Transverse colon (tissue), 4 donors: ENCODE measurements at regions not wholly inside any gene's neighbourhood (a gene's known extent, or its start where the extent isn't known, plus 50 kb on each side); places are given as distances from the start of the nearest gene placed in this dataset.

Source experiments
- DNase-seq: peaks from one replicate; pipeline ENCODE4 v3.0.0-alpha.2; 2019
- H3K27ac ChIP-seq, 4 donors: fragments of 200-600 bp; sonication (generic); 2 replicates each; pipeline ENCODE4 v1.5.1; 2016 to 2018; ENCODE audit warnings: inconsistent platforms in 4 of 4
- H3K27me3 ChIP-seq: fragments of 200-600 bp; sonication (generic); 2 replicates; pipeline ENCODE4 v1.5.1; 2017; ENCODE audit warnings: inconsistent platforms
- H3K36me3 ChIP-seq, 4 donors: fragments of 200-600 bp; sonication (generic); 2 replicates each; pipeline ENCODE4 v1.5.1; 2017 to 2019; ENCODE audit warnings: inconsistent platforms in 4 of 4
- H3K4me1 ChIP-seq, 4 donors: fragments of 200-600 bp; sonication (generic); 2 replicates each; pipeline ENCODE4 v1.5.1; 2017 to 2020; ENCODE audit warnings: inconsistent platforms in 4 of 4
- H3K4me3 ChIP-seq, 4 donors: fragments of 200-600 bp; sonication (generic); 1 replicate in 1 of 4; 2 replicates in 3 of 4; pipeline versions ENCODE4 v1.5.1 to v1.6.1; 2017 to 2019; ENCODE audit warnings: inconsistent platforms in 4 of 4
- H3K9me3 ChIP-seq, 2 donors: fragments of 200-600 bp; sonication (generic); 2 replicates each; pipeline ENCODE4 v1.5.1; 2017 to 2019; ENCODE audit warnings: inconsistent platforms in 2 of 2
- EP300 ChIP-seq: sonication (generic); formaldehyde crosslinking; IDR thresholded peaks from one replicate; pipeline ENCODE4 v1.6.1; 2017; ENCODE audit warnings: antibody characterized with exemption, low read depth
- POLR2A ChIP-seq: fragments of 450-650 bp; IDR thresholded peaks from one replicate; pipeline ENCODE4 v1.6.1; 2016; ENCODE audit warnings: antibody characterized with exemption, mild to moderate bottlenecking, moderate library complexity
- POLR2AphosphoS5 ChIP-seq, 3 donors: sonication (generic); formaldehyde crosslinking; IDR thresholded peaks; one replicate each; pipeline ENCODE4 v1.6.1; 2016; ENCODE audit warnings: antibody characterized with exemption in 3 of 3
- WGBS, 2 donors: methylation state at CpG; one replicate each; pipeline ENCODE4 v1.1.5; 2018; ENCODE audit warnings: low coverage in 1 of 2; 5-methylcytosine and 5-hydroxymethylcytosine counted together
- in situ Hi-C, 4 donors: fragments of 200-750 bp; cut with MboI; loops; one replicate each; pipeline versions ENCODE4 v1.15.0 to v1.15.1; 2017; ENCODE audit warnings: low sequenced_read_pairs in 3 of 4, low pct_ligation_motif_present in 1 of 4, low pct_unique_long_range_greater_than_20kb in 1 of 4
- intact Hi-C: fragments of 100-400 bp; cut with DNase I; formaldehyde crosslinking; loops from one replicate; pipeline ENCODE4 v1.15.1; 2023; ENCODE audit warnings: low total_unique reads
- TF ChIP-seq, protein P1 (sequence below), 5 experiments: fragments of 200-600 bp in 3 of 5; fragments of 450-650 bp in 2 of 5; sonication (generic) in 3 of 5; IDR thresholded peaks; 1 replicate in 2 of 5; 2 replicates in 3 of 5; pipeline ENCODE4 v1.5.1; 2016 to 2017; ENCODE audit warnings: antibody characterized with exemption in 5 of 5, inconsistent platforms in 3 of 5, mild to moderate bottlenecking in 2 of 5, moderate library complexity in 1 of 5

DNA sequence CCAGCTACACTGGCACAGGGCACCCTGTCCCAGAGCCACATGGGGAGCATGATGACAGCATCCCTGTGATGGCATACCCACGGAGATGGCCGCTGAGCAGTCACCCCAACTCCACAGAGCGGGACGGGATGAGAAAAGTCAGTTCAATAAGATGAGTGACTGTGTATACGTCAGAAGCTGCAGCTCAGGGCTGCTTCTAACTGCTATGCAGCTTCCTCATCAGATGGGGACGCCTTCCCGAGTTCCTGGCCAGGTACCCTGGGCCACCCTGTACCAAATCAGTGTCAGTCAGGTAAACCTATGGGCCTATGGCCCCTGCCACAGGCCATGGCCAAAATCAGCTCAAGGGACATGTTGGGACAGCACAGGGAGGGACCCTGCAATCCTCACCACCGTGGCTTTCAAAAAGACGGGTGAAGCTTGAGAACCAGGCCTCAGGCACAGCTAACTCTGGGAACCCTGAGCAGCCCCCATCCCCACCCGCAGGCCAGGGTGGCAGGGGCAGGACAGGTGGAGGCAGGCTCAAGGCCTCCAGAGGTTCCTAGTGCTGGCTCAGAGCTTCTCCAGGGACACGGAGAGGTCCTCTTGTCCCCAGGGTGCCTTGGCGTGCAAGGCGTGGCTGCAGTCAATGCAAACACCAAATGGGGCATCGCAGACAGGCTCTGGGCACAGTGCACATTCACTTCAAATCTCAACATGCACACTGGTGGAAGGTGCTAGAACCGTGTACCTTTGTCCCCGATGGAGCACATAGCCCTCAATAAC is 122.4 kb downstream of the TUBA3C start:
- DNase-seq, result no peak
- Histone ChIP-seq H3K27ac (no peak overlapping the region), H3K4me3 (no peak overlapping the region), H3K27me3 (no peaks in the 10 kb centered on the region), H3K9me3 (peaks cover 0 to 4% of the 10 kb centered on the region in 2 donors), H3K36me3 (no peaks in the 10 kb centered on the region), H3K4me1 (no peaks in the 10 kb centered on the region)
- TF ChIP-seq EP300 (no peak), POLR2AphosphoS5 (IDR thresholded peaks at IDR 0.05) (no peak), POLR2A (no peak)
- TF ChIP-seq, protein P1, sequence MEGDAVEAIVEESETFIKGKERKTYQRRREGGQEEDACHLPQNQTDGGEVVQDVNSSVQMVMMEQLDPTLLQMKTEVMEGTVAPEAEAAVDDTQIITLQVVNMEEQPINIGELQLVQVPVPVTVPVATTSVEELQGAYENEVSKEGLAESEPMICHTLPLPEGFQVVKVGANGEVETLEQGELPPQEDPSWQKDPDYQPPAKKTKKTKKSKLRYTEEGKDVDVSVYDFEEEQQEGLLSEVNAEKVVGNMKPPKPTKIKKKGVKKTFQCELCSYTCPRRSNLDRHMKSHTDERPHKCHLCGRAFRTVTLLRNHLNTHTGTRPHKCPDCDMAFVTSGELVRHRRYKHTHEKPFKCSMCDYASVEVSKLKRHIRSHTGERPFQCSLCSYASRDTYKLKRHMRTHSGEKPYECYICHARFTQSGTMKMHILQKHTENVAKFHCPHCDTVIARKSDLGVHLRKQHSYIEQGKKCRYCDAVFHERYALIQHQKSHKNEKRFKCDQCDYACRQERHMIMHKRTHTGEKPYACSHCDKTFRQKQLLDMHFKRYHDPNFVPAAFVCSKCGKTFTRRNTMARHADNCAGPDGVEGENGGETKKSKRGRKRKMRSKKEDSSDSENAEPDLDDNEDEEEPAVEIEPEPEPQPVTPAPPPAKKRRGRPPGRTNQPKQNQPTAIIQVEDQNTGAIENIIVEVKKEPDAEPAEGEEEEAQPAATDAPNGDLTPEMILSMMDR (IDR thresholded peaks at IDR 0.05), result no peak
- in situ Hi-C loops (no loop called here), intact Hi-C loops (no loop called here)
- WGBS, 2 donors, result 79% methylated on average over 15 of the region's 16 CpGs; no CpG with 5 or more reads in 1 of the 2 donors

DNA sequence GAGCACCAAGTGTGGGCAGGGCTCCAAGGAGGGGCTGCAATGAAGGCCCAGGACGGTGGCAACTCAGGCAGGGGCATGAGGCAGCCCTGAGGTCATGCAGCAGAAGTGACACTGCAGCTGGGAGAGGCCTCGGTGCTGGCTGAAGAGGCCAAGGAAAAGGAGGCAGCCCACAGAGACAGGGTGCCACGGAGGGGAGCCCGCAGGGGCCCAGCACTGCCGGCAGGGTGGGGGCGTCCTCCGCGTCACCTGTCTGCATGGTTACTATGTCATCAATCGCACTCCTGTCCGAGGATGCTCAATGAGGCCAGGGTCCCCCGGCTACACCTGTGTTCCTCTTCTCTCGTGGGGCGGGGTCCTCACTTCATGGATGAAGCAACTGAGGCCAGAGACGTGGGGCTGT is 123.1 kb downstream of the TUBA3C start:
- in situ Hi-C loops (no loop called here), intact Hi-C loops (no loop called here)
- WGBS, 2 donors, result 78% methylated on average over 7 of the region's 14 CpGs; no CpG with 5 or more reads in 1 of the 2 donors
- no peaks in the 10 kb centered on the region for H3K27me3 ChIP-seq
- DNase-seq, result no peak
- H3K36me3 ChIP-seq, result no peaks in the 10 kb centered on the region
- no peak for TF ChIP-seq POLR2A
- no peaks in the 10 kb centered on the region for H3K4me1 ChIP-seq
- H3K4me3 ChIP-seq, result no peak overlapping the region
- peaks cover 0 to 4% of the 10 kb centered on the region in 2 donors for H3K9me3 ChIP-seq
- H3K27ac ChIP-seq, result no peak overlapping the region

GRCh38 chr13:19057588-19058340 is 123.9 kb downstream of the TUBA3C start:
- DNase-seq, result no peak
- Histone ChIP-seq H3K4me3 (no peak overlapping the region), H3K36me3 (no peaks in the 10 kb centered on the region), H3K27ac (no peak overlapping the region), H3K4me1 (no peaks in the 10 kb centered on the region), H3K9me3 (peaks cover 0 to 8% of the 10 kb centered on the region in 2 donors), H3K27me3 (no peaks in the 10 kb centered on the region)
- TF ChIP-seq, protein P1 (IDR thresholded peaks at IDR 0.05), result no peak
- TF ChIP-seq POLR2A, result no peak
- TF ChIP-seq POLR2AphosphoS5 (IDR thresholded peaks at IDR 0.05), result no peak
- TF ChIP-seq EP300, result no peak
- intact Hi-C loops, result no loop called here
- in situ Hi-C loops, result no loop called here
- WGBS, 2 donors, result 83% methylated on average over 10 of the region's 10 CpGs; no CpG with 5 or more reads in 1 of the 2 donors

DNA sequence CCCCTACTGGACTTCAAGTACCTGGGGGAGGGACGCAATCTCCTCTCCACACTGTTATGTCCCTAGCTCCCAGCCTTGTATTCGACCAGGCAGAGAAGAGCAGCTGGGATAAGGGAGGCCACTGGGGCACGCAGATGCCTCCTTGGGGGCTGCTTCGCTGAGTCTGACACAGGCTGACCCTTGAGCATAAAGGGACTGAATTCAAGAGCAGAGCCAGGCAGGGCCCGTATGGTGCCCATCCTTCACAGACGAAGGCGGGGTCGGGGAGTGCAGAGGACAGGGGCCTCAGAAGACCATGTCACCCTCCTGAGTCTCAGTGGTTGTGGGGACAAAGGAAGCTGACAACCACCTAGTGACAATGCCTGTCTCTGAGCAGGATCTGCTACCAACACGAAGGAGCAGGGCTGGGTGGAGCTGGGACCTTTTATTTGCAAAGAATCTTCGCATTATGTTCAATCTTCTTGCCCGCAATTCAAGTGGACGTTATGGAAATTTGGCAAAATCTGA is 124.6 kb downstream of the TUBA3C start:
- intact Hi-C loops, result no loop called here
- H3K4me1 ChIP-seq, result no peaks in the 10 kb centered on the region
- H3K9me3 ChIP-seq, result peaks cover 0 to 11% of the 10 kb centered on the region in 2 donors
- in situ Hi-C loops, result no loop called here
- no peak overlapping the region for H3K27ac ChIP-seq
- H3K36me3 ChIP-seq, result no peaks in the 10 kb centered on the region
- DNase-seq, result no peak
- no peaks in the 10 kb centered on the region for H3K27me3 ChIP-seq
- 74% methylated on average over 9 of the region's 12 CpGs; no CpG with 5 or more reads in 1 of the 2 donors for WGBS, 2 donors
- no peak for TF ChIP-seq EP300
- TF ChIP-seq, protein P1 (IDR thresholded peaks at IDR 0.05), result no peak
- no peak for TF ChIP-seq POLR2A
- no peak for TF ChIP-seq POLR2AphosphoS5 (IDR thresholded peaks at IDR 0.05)
- H3K4me3 ChIP-seq, result no peak overlapping the region
